ENCODE measurements at regions not wholly inside any gene's neighbourhood (a gene's known extent, or its start where the extent isn't known, plus 50 kb on each side); places are given as distances from the start of the nearest gene placed in this dataset.

- TF ChIP-seq EZH2 (IDR thresholded peaks at IDR 0.05; ENCODE audit: borderline replicate concordance, low read length), result no peak
- TF ChIP-seq, protein P1, sequence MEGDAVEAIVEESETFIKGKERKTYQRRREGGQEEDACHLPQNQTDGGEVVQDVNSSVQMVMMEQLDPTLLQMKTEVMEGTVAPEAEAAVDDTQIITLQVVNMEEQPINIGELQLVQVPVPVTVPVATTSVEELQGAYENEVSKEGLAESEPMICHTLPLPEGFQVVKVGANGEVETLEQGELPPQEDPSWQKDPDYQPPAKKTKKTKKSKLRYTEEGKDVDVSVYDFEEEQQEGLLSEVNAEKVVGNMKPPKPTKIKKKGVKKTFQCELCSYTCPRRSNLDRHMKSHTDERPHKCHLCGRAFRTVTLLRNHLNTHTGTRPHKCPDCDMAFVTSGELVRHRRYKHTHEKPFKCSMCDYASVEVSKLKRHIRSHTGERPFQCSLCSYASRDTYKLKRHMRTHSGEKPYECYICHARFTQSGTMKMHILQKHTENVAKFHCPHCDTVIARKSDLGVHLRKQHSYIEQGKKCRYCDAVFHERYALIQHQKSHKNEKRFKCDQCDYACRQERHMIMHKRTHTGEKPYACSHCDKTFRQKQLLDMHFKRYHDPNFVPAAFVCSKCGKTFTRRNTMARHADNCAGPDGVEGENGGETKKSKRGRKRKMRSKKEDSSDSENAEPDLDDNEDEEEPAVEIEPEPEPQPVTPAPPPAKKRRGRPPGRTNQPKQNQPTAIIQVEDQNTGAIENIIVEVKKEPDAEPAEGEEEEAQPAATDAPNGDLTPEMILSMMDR (IDR thresholded peaks at IDR 0.05; ENCODE audit: low read length), result no peak
These were observed 534.4 kb upstream of the POU3F4 start for GRCh38 chrX:82973646-82974045.

Data from OCI-LY1 (cell line).